Endothelial cell of umbilical vein (primary cell): ENCODE measurements at regions not wholly inside any gene's neighbourhood (a gene's known extent, or its start where the extent isn't known, plus 50 kb on each side); places are given as distances from the start of the nearest gene placed in this dataset.

ENCODE experiments used
- CTCF ChIP-seq, 2 donors: IDR thresholded peaks; 1 replicate in 1 of 2; 2 replicates in 1 of 2; pipeline ENCODE4 v1.5.1; 2011; ENCODE audit warnings: low read length in 2 of 2, mild to moderate bottlenecking in 2 of 2, moderate library complexity in 2 of 2, control low read depth in 1 of 2, inconsistent platforms in 1 of 2, low read depth in 1 of 2; ENCODE audit not compliant: insufficient read depth in 1 of 2; ENCODE audit errors: extremely low read depth in 1 of 2
- EZH2 ChIP-seq: IDR thresholded peaks from 2 replicates; pipeline ENCODE4 v1.6.1; 2012; ENCODE audit warnings: borderline replicate concordance, low read depth, mild to moderate bottlenecking, moderate library complexity, low read length, inconsistent platforms; ENCODE audit not compliant: severe bottlenecking
- GATA2 ChIP-seq: IDR thresholded peaks from 2 replicates; pipeline ENCODE4 v1.7.0; 2011; ENCODE audit warnings: low read depth, mild to moderate bottlenecking, moderate library complexity, mixed read lengths, low read length; ENCODE audit not compliant: insufficient read length, insufficient read depth
- POLR2A ChIP-seq: IDR thresholded peaks from 2 replicates; pipeline ENCODE4 v1.6.1; 2012; ENCODE audit warnings: low read depth, mild to moderate bottlenecking, control low read depth, low read length
- POLR2AphosphoS5 ChIP-seq: IDR thresholded peaks from 2 replicates; pipeline ENCODE4 v1.6.1; 2012; ENCODE audit warnings: low read depth, mild to moderate bottlenecking, control low read depth, low read length, moderate library complexity; ENCODE audit not compliant: insufficient read depth

- no peak for TF ChIP-seq CTCF (IDR thresholded peaks at IDR 0.05; ENCODE audit: extremely low read depth in 1 of 2, insufficient read depth in 1 of 2, low read depth in 1 of 2, low read length in 2 of 2)
- no peak for TF ChIP-seq POLR2AphosphoS5
- no peak for TF ChIP-seq POLR2A
- no peak for TF ChIP-seq EZH2
- TF ChIP-seq GATA2 = no peak
These were observed 1308.7 kb upstream of the FAM98A start for GRCh38 chr2:34907812-34908211.
